ENCODE measurements at regions not wholly inside any gene's neighbourhood (a gene's known extent, or its start where the extent isn't known, plus 50 kb on each side); places are given as distances from the start of the nearest gene placed in this dataset.

DNA sequence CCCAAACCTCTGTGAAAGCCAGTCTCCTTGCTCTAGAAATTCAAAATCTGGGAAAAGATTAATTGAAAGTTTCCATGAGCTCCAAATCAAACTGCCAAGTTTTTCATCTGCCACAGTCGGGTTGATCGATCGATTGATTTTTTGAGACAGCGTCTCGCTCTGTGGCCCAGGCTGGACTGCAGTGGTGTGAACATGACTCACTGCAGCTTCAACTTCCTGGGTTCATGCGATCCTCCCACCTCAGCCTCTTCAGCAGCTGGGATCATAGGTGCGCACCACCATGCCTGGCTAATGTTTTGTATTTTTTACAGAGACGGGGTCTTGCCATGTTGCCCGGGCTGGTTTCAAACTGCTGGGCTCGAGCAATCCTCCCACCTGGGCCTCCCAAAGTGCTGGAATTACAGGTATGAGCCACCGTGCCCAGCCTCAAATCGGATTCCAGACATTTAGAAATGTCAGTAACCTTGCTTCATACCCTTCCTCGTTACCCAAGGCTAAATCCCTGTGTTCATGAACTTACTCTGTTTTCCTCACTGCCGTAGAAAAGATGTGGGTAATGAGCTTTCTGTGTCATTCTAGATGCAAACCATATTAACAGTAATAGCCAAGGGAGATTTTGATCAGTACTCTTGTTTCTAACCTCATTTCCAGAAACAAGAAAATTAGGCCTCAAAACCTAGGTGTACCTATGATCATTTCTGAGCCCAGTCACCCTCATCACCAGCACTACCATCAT, 105.9 kb upstream of the AKAP13 start:
- TF ChIP-seq CTCF (IDR thresholded peaks at IDR 0.05) (no peak), POLR2A (IDR thresholded peaks at IDR 0.05) (no peak)

Data from uterus (tissue), 2 donors.